Left kidney (tissue), 1 donor: ENCODE measurements at regions not wholly inside any gene's neighbourhood (a gene's known extent, or its start where the extent isn't known, plus 50 kb on each side); places are given as distances from the start of the nearest gene placed in this dataset.
A peak's percentile ranks its signal among the peaks of the same experiment; 100 is the strongest.
"Not testable (repeated sequence)": the region's sequence is repeated elsewhere in the genome, so short reads cannot be mapped to it uniquely, and the experiment has no call there.

ENCODE experiments used
- DNase-seq: peaks from one replicate; pipeline ENCODE4 v3.0.0-alpha.2; 2013

DNA sequence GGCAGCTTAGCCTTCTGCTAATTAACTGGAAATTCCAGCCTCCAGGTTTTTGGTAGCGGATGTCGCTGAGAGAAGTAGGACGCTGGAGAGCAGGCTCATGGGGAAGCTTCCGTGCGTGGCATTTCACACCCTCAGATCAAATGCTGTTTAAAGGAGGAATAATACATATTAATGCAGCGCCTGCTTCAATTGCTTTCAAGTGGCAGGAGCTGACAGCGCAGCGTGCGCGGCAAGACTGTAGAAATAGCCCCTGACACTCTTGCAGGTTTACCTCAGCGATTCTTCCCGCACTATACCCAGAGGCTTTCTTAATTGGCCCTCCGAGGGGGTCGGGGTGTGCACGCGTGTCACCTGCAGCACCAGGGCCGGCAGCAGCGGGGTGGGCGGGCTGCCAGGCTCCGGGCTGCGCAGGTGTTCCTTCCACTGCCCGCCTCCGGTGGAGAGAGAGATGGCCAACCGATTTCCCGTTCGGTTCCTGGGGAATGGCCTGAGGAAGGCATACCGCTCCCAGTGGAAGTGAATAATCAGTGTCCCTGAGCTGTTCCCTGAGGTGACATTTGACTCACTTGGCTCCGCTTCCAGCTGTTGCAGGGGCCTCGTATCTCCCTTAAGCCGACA is 427.9 kb downstream of the KCTD16 start:
- no peak for DNase-seq

DNA sequence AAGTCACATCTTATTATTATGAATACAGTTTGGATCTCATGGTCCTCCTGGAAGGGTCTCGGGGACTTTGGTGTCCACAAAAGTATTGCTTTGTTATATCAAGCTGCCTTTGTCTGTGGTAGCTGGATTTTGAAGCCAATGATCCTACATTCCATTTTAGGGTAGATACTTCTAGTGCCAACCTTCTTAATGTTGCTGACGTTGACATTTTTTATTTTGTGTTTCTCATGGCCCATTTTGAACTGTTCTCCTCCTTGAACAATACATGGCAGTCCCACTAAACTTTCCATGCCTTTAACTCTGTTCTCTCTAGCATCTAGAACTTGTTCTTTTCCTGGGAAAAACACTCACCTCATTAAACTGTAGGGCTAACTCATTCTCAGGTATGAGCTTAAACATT is 425.8 kb downstream of the KCTD16 start:
- no peak for DNase-seq

DNA sequence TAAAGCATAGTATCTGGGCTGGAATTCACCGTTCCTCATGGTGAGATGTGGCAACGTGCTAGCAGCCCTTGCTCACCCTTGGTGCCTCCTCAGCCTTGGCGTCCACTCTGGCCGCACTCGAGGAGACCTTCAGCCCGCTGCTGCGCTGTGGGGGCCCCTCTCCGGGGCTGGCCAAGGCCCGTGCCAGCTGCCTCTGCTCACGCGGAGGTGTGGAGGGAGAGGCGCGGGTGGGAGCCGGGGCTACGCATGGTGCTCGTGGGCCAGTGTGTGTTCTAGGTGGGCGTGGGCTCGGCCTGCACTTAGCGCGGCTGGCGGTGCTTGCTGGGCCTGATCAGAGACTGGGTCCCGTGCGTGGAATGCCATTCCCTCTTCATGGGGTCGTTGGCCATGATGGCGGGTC is 424.2 kb downstream of the KCTD16 start:
- no peak for DNase-seq

DNA sequence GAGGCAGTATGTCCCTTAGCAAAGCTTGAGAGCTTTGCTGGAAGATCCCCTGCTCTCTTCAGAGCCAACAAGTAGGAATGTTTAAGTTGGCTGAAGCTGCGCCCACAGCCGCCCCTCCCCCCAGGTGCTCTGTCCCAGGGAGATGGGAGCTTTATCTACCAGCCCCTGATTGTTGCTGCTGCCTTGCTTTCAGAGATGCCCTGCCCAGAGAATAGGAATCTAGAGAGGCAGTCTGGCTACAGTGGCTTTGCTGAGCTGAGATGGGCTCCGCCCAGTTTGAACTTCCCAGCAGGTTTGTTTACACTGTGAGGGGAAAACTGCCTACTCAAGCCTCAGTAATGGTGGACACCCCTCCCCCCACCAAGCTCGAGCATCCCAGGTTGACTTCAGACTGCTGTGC is 423.6 kb downstream of the KCTD16 start:
- DNase-seq = not testable (repeated sequence)

DNA sequence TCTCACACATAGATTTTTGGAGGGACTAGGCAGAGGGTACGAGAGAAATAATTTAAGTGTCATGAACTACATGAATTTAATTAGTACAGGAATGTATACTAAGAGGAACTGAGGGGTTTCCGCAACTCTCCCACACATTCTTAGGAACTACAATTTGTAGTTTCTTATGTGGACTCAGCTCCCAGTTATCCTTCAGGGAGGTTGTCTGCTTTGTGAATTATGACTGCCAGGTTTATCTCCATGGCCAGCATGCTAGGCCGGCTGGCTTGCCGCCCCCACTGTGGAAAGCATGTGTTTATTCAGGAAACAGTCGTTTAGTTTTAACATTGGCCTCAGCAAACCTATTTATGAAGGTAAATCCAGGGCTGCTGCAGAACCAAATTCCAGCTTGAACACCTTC is 415.0 kb downstream of the KCTD16 start:
- no peak for DNase-seq

DNA sequence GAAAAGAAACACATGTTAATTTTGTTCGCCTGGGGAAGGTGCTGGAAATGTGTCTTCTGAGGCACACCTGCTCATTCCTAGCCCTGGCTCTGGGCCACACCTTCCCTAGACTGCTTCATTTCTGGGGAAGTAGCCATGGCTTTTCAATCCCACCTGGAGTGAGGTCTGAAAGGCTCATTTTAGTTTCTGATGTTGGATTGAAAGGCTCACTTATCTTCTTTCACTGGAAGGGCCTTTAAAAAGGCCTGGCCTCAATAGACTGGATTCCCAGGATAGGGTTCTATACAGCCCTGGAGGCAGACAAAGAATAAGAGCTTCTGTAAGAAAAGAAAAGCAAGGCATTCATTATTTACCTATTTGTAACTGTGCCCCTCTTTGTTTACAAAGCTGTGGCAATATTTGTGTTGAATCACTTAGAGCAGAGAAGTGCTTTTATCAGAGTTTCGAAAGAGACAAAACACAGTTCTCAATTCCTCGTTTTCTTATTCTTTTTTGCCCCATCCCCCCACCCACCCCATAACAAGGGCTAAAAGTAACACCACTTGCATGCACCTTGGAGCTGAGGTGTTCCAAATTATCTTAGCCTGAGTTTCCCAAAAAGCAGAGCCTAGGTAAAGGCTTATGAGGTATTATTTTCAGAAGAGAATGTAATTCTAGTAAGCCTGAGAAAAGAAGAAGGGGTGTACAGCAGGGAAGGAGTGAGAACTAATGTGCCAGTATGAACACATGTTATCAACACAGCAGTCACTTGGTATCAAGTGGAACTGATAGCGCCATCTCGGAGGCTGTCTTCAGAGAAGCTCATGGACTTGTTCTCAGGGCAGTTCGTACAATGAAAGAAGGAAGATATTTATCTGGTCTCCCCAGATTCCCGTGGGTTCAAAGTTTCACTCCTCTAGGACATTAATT is 413.1 kb downstream of the KCTD16 start:
- no peak for DNase-seq

DNA sequence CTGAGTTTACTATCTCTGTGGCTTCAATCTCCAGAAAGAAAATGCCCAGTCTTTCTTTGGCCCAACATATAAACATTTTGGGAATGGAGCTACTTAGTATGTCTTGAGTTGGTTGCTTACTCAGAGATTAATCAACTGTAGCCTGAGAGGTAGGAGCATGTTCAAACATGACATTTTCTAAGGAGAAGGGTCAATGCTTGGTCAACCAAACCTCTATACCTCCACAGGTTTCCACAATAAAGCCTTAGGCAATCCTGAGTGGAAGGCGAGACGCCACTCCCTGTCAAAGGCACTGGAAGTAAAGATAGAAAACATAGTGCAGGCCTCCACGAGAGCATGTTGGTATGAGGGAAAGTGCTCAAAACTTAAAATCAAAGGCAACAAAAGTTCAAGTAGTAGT is 411.4 kb downstream of the KCTD16 start:
- DNase-seq = no peak

DNA sequence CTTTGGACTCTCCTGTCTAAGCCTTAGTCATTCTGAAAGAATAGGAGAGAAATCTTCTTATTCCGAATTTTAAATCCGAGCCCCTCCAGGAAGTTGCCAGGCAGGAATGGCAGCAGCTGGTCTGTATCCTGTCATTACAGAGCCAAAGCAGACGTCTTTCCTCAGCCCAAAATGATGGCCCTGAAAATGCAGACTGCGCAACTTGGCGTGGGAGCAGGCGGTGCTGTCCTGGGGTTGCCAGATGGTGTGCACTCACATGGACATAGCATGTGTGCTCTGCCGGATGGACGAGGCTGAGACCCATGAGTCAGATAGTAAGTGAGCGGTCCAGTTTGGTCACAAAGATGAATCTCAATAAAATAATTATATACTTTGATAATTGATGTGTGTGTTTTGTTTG is 410.4 kb downstream of the KCTD16 start:
- no peak for DNase-seq

DNA sequence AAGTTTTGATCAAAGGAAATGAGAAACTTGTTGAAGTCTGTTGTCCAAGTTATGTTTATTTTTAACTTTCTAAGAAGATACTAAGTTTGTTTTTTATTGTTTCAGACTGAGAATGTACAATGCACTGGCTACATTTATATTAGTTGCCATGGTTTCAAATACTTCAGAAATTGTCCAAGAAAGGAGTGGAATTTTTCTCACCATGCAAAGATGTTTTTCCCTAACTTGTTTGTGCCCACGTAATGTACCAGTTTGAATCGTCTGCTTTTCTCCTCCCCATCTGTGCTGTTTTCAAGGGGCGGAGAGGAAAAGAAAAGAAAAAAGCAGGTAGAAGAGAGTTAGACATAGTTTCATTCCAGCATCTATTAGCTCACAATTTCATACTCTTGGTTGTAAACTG is 407.0 kb downstream of the KCTD16 start:
- no peak for DNase-seq

DNA sequence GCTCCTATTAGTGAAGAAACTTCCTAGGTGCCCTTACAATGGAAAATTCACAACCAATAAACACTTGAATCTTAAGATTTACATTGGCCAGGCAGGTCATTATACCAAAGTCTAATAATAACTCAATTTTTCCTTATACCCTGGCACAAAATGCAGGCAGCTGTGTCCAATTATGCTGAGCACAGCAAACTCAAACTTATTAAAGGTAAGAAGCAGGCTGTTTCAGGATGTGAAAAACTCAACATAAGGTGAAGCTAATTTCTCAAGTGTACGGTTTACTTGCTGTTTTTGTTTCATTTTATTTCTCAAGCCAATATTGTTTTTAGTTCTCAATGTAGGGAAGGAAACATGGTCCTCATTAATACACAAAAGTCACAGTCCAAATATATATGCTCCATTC is 405.1 kb downstream of the KCTD16 start:
- DNase-seq = no peak

DNA sequence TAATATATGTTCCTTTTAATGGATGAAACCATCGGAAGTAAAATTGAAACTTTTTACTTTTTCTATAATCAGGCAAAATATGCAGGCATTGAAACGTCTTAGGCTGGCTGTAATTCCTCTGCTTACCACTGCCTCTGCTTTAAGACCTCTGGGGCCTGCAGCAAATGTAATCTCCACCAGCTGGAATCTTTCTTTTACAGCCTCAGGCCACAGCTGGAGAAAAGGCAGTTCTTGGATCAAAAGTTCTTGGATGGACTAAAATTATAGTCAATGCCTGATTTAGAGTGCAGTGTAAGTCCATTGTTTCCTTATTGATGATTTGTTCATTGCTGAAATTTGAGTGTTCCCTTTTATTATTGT is 396.7 kb downstream of the KCTD16 start:
- DNase-seq = no peak

DNA sequence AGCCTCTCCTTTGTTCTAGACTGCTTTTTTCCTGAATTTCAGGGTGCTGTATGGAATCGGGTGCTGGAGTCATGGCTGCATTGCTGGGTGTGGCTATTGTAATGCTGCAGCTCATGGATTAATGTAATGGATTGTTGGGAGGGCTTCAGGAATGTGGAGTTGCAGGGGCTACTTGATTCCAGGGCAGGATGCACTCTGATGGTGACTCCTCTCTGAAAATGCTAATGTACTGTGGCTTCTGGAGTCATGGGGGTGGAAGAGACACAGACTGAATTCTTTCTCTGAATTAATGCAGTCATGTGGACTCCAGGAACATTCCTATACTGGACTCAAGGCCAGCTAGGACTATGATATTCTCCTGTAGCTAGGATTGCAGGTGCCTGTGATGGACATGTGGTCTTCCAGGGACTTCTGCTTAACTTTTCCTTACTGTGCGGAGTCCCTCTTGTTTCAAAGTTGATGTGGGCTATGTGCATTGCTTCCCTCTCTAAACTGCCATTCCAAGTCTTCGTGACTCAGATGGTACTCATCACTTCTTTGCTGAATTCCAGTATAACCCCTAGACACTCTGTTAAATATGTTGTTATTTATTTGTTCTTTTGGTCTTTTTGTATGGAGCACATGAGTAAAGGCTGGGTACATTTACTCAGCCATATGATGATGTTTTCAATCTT is 396.2 kb downstream of the KCTD16 start:
- DNase-seq = no peak

DNA sequence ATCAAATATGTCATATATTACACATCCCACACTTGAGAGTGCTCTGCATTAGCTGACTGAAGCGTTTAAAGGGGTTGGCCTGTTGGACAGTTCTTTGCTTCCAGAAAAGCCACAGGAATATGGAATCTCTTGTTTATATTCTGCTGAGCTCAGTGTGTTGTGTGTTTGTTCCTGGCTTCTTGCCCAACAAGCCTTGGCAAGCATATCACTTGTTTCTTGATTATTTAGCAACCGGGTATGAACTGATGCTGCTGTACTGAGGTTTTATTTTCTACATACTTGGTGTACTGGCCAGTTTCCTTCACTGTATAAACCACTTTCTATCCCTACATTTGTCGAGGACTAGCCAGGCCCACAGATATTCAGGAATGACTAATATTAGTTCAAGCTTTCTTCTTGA is 378.9 kb downstream of the KCTD16 start:
- peak; percentile 20 for DNase-seq

DNA sequence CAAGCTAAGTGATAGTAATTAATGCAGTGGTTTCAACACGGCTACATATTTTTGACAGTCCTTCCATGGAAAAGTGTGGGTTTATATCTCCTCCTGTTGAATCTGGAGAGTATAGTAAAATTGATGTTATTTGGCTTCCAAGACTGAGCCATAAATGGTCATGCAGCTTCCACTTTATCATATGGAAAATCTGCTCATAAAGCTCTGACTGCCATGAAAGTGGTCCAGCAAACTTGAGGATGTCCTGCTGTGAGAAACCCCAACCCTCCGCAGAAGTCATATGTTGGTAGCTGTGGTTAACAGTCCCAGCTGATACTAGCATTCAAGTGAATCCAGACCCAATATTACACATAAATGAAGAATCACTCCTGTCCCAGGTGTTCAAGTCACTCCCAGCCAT is 378.3 kb downstream of the KCTD16 start:
- DNase-seq = no peak

DNA sequence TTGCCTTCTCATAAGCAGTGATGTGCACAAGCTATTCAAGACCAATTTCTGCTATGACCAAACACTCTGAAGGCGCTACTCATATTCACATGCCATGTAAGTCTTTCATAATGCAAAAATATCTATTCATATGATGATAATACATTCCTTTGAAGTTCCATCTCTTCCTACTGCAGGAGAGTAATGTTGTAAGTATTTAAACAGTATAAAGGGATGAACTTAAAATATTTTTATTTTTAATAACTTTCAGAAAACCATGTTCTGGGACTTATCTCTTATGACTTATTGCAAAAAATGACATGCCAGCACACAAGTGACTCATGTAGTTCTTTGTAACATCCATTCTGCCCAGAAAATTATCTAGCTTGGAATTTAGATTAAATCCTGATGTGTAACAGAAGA is 376.4 kb downstream of the KCTD16 start:
- no peak for DNase-seq

DNA sequence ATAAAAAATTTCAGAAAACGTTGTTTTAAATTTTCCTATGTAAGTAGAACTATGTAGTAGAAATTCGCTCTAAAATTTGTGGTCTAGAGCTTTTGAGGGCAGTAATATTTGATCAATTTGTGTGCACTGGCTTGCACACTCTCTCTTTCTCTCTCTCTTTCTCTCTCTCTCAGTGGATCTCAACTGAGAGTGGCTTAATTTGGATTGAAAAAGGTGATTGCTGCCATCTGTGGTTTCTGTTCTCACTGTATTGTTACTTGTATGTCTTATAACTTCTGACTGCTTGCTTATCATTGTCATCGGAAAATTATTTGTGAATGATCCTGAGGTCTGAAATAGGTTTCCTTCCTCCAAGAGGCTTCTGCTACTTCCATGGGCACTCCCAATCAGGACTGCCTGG is 368.2 kb downstream of the KCTD16 start:
- no peak for DNase-seq
